ENCODE measurements at regions not wholly inside any gene's neighbourhood (a gene's known extent, or its start where the extent isn't known, plus 50 kb on each side); places are given as distances from the start of the nearest gene placed in this dataset.
"Not testable (repeated sequence)": the region's sequence is repeated elsewhere in the genome, so short reads cannot be mapped to it uniquely, and the experiment has no call there.

- no peak for TF ChIP-seq CTCF (IDR thresholded peaks at IDR 0.05)
- TF ChIP-seq POLR2A (IDR thresholded peaks at IDR 0.05): no peak
- TF ChIP-seq POLR2AphosphoS5 (IDR thresholded peaks at IDR 0.05): no peak
- Histone ChIP-seq H3K4me3 (no peak overlapping the region), H3K27me3 (no peaks in the 10 kb centered on the region), H3K27ac (no peak overlapping the region), H3K4me1 (no peaks in the 10 kb centered on the region), H3K36me3 (no peaks in the 10 kb centered on the region), H3K9me3 (no peaks in the 10 kb centered on the region)
- intact Hi-C loops (cut with DNase I; ENCODE audit: low total_unique reads): no loop called here
- no peak for DNase-seq (ENCODE audit: low spot score in 2 of 2)
Measured at GRCh38 chr3:5699811-5700210, 512.3 kb downstream of the EDEM1 start.

- intact Hi-C loops (cut with DNase I; ENCODE audit: low total_unique reads); DNase-seq (ENCODE audit: low spot score in 2 of 2); H3K36me3 ChIP-seq; H3K4me1 ChIP-seq; H3K27ac ChIP-seq; H3K9me3 ChIP-seq; H3K27me3 ChIP-seq; H3K4me3 ChIP-seq: not testable (repeated sequence)
Measured at GRCh38 chr3:5701005-5701404, 513.5 kb downstream of the EDEM1 start.

GRCh38 chr3:5707794-5708193 lies 520.3 kb downstream of the EDEM1 start:
- Histone ChIP-seq H3K36me3 (no peaks in the 10 kb centered on the region), H3K27me3 (no peaks in the 10 kb centered on the region), H3K9me3 (no peaks in the 10 kb centered on the region), H3K4me3 (no peak overlapping the region), H3K27ac (no peak overlapping the region), H3K4me1 (no peaks in the 10 kb centered on the region)
- no peak for TF ChIP-seq CTCF (IDR thresholded peaks at IDR 0.05)
- TF ChIP-seq POLR2AphosphoS5 (IDR thresholded peaks at IDR 0.05): no peak
- TF ChIP-seq POLR2A (IDR thresholded peaks at IDR 0.05): no peak
- no peak for DNase-seq (ENCODE audit: low spot score in 2 of 2)
- intact Hi-C loops (cut with DNase I; ENCODE audit: low total_unique reads): no loop called here

GRCh38 chr3:5709714-5710113 lies 522.2 kb downstream of the EDEM1 start:
- intact Hi-C loops (cut with DNase I; ENCODE audit: low total_unique reads): no loop called here
- Histone ChIP-seq H3K4me3 (no peak overlapping the region), H3K4me1 (no peaks in the 10 kb centered on the region), H3K36me3 (no peaks in the 10 kb centered on the region), H3K9me3 (no peaks in the 10 kb centered on the region), H3K27ac (no peak overlapping the region), H3K27me3 (no peaks in the 10 kb centered on the region)
- no peak for DNase-seq (ENCODE audit: low spot score in 2 of 2)
- TF ChIP-seq POLR2A (IDR thresholded peaks at IDR 0.05) (no peak), CTCF (IDR thresholded peaks at IDR 0.05) (no peak), POLR2AphosphoS5 (IDR thresholded peaks at IDR 0.05) (no peak)

- no peaks in the 10 kb centered on the region for H3K4me1 ChIP-seq
- H3K27me3 ChIP-seq: no peaks in the 10 kb centered on the region
- DNase-seq (ENCODE audit: low spot score in 2 of 2): no peak
- no peak overlapping the region for H3K27ac ChIP-seq
- TF ChIP-seq POLR2AphosphoS5 (IDR thresholded peaks at IDR 0.05): no peak
- no peak for TF ChIP-seq CTCF (IDR thresholded peaks at IDR 0.05)
- TF ChIP-seq POLR2A (IDR thresholded peaks at IDR 0.05): no peak
- H3K36me3 ChIP-seq: no peaks in the 10 kb centered on the region
- intact Hi-C loops (cut with DNase I; ENCODE audit: low total_unique reads): no loop called here
- no peak overlapping the region for H3K4me3 ChIP-seq
- no peaks in the 10 kb centered on the region for H3K9me3 ChIP-seq
Measured at GRCh38 chr3:5710718-5711117, 523.2 kb downstream of the EDEM1 start.

GRCh38 chr3:5717254-5717653 lies 529.7 kb downstream of the EDEM1 start:
- TF ChIP-seq CTCF (IDR thresholded peaks at IDR 0.05) (no peak), POLR2AphosphoS5 (IDR thresholded peaks at IDR 0.05) (no peak), POLR2A (IDR thresholded peaks at IDR 0.05) (no peak)
- no peaks in the 10 kb centered on the region for H3K9me3 ChIP-seq

GRCh38 chr3:5719668-5720067 lies 532.2 kb downstream of the EDEM1 start:
- intact Hi-C loops (cut with DNase I; ENCODE audit: low total_unique reads); H3K27me3 ChIP-seq; H3K36me3 ChIP-seq; H3K4me3 ChIP-seq; H3K27ac ChIP-seq; H3K4me1 ChIP-seq; H3K9me3 ChIP-seq; DNase-seq (ENCODE audit: low spot score in 2 of 2): not testable (repeated sequence)

More at GRCh38 chr3:5717254-5717653, 529.7 kb downstream of the EDEM1 start:
- H3K27me3 ChIP-seq: no peaks in the 10 kb centered on the region
- intact Hi-C loops (cut with DNase I; ENCODE audit: low total_unique reads): no loop called here
- H3K27ac ChIP-seq: no peak overlapping the region
- H3K4me3 ChIP-seq: no peak overlapping the region
- H3K4me1 ChIP-seq: no peaks in the 10 kb centered on the region
- no peak for DNase-seq (ENCODE audit: low spot score in 2 of 2)
- no peaks in the 10 kb centered on the region for H3K36me3 ChIP-seq
